Stomach (tissue), 4 donors: ENCODE measurements at regions not wholly inside any gene's neighbourhood (a gene's known extent, or its start where the extent isn't known, plus 50 kb on each side); places are given as distances from the start of the nearest gene placed in this dataset.

Experiments used
- CTCF ChIP-seq, 7 experiments: fragments of 450-650 bp in 4 of 7; fragments of 200-600 bp in 3 of 7; sonication (generic) in 3 of 7; IDR thresholded peaks; one replicate each; pipeline ENCODE4 v1.5.1; 2016 to 2019; ENCODE audit warnings: antibody characterized with exemption in 7 of 7, control low read depth in 2 of 7, mild to moderate bottlenecking in 1 of 7
- POLR2A ChIP-seq, 4 donors: fragments of 450-650 bp; IDR thresholded peaks; one replicate each; pipeline ENCODE4 v1.6.1; 2016; ENCODE audit warnings: antibody characterized with exemption in 4 of 4, control low read depth in 2 of 4, mild to moderate bottlenecking in 1 of 4, moderate library complexity in 1 of 4

- TF ChIP-seq CTCF (IDR thresholded peaks at IDR 0.05) (no peak), POLR2A (IDR thresholded peaks at IDR 0.05) (no peak)
Observed at GRCh38 chr15:96551196-96551595, 220.7 kb downstream of the NR2F2 start.
